Ishikawa (cell line): ENCODE measurements at regions not wholly inside any gene's neighbourhood (a gene's known extent, or its start where the extent isn't known, plus 50 kb on each side); places are given as distances from the start of the nearest gene placed in this dataset.

Source experiments
- CEBPB ChIP-seq: IDR thresholded peaks from 2 replicates; pipeline ENCODE4 v1.6.1; 2012
- CREB1 ChIP-seq: IDR thresholded peaks from 2 replicates; pipeline ENCODE4 v1.6.1; 2012; ENCODE audit warnings: low read depth
- EGR1 ChIP-seq: IDR thresholded peaks from 2 replicates; pipeline ENCODE4 v1.6.1; 2012
- EP300 ChIP-seq: IDR thresholded peaks from 2 replicates; pipeline ENCODE4 v1.6.1; 2012; ENCODE audit warnings: borderline replicate concordance
- FOXM1 ChIP-seq: IDR thresholded peaks from 2 replicates; pipeline ENCODE4 v1.6.1; 2012; ENCODE audit warnings: low read depth, borderline replicate concordance
- MAX ChIP-seq: IDR thresholded peaks from 2 replicates; pipeline ENCODE4 v1.6.1; 2012
- NFIC ChIP-seq: IDR thresholded peaks from 2 replicates; pipeline ENCODE4 v1.6.1; 2012
- RAD21 ChIP-seq: IDR thresholded peaks from 2 replicates; pipeline ENCODE4 v1.6.1; 2012; ENCODE audit warnings: low read depth
- REST ChIP-seq: IDR thresholded peaks from 2 replicates; pipeline ENCODE4 v1.6.1; 2012; ENCODE audit warnings: low read depth, mild to moderate bottlenecking
- TAF1 ChIP-seq: IDR thresholded peaks from 2 replicates; pipeline ENCODE4 v1.6.1; 2012; ENCODE audit warnings: low read depth, mild to moderate bottlenecking
- TCF12 ChIP-seq: IDR thresholded peaks from 2 replicates; pipeline ENCODE4 v1.6.1; 2012; ENCODE audit warnings: low read depth
- TEAD4 ChIP-seq: IDR thresholded peaks from 2 replicates; pipeline ENCODE4 v1.6.1; 2012
- USF1 ChIP-seq: IDR thresholded peaks from 2 replicates; pipeline ENCODE4 v1.6.1; 2012
- YY1 ChIP-seq: IDR thresholded peaks from 2 replicates; pipeline ENCODE4 v1.6.1; 2012; ENCODE audit warnings: low read depth
- ZBTB7A ChIP-seq: IDR thresholded peaks from 2 replicates; pipeline ENCODE4 v1.6.1; 2012; ENCODE audit warnings: low read depth

- no peak for TF ChIP-seq EGR1
- TF ChIP-seq RAD21, result no peak
- no peak for TF ChIP-seq TAF1
- no peak for TF ChIP-seq EP300
- no peak for TF ChIP-seq TEAD4
- TF ChIP-seq TCF12, result no peak
- TF ChIP-seq MAX, result no peak
- no peak for TF ChIP-seq FOXM1
- TF ChIP-seq CEBPB, result no peak
- no peak for TF ChIP-seq YY1
- no peak for TF ChIP-seq ZBTB7A
- no peak for TF ChIP-seq NFIC
- TF ChIP-seq REST, result no peak
- no peak for TF ChIP-seq CREB1
- no peak for TF ChIP-seq USF1
Measured at GRCh38 chr11:131135611-131136010, 219.3 kb upstream of the SNX19 start.

GRCh38 chr11:131136486-131136885 lies 220.2 kb upstream of the SNX19 start:
- TF ChIP-seq TAF1, result no peak
- TF ChIP-seq REST, result no peak
- TF ChIP-seq ZBTB7A, result no peak
- TF ChIP-seq EP300, result no peak
- no peak for TF ChIP-seq YY1
- TF ChIP-seq FOXM1, result no peak
- TF ChIP-seq TEAD4, result no peak
- no peak for TF ChIP-seq CEBPB
- no peak for TF ChIP-seq TCF12
- TF ChIP-seq RAD21, result no peak

- TF ChIP-seq USF1 (no peak), RAD21 (no peak), ZBTB7A (no peak)
Measured at GRCh38 chr11:131137046-131137445, 220.8 kb upstream of the SNX19 start.

- no peak for TF ChIP-seq ZBTB7A
- no peak for TF ChIP-seq YY1
- no peak for TF ChIP-seq CEBPB
- TF ChIP-seq TCF12, result no peak
- TF ChIP-seq EP300, result no peak
- TF ChIP-seq CREB1, result no peak
- TF ChIP-seq FOXM1, result no peak
- TF ChIP-seq RAD21, result no peak
- no peak for TF ChIP-seq TEAD4
- TF ChIP-seq EGR1, result no peak
- TF ChIP-seq TAF1, result no peak
- TF ChIP-seq MAX, result no peak
- TF ChIP-seq REST, result no peak
- TF ChIP-seq NFIC, result no peak
Measured at GRCh38 chr11:131138731-131139130, 222.5 kb upstream of the SNX19 start.

GRCh38 chr11:131145791-131146190 lies 224.6 kb upstream of the NTM start:
- TF ChIP-seq MAX (no peak), FOXM1 (no peak), NFIC (no peak), CREB1 (no peak), EGR1 (no peak), ZBTB7A (no peak), TCF12 (no peak), EP300 (no peak), RAD21 (no peak), TAF1 (no peak), REST (no peak), USF1 (no peak)
